Spinal cord (tissue), 9 donors: ENCODE measurements at regions not wholly inside any gene's neighbourhood (a gene's known extent, or its start where the extent isn't known, plus 50 kb on each side); places are given as distances from the start of the nearest gene placed in this dataset.
A peak's percentile ranks its signal among the peaks of the same experiment; 100 is the strongest.

ENCODE experiments used
- DNase-seq, 6 donors: peaks; one replicate each; pipeline versions ENCODE4 v3.0.0 to v3.0.0-alpha.2; 2013 to 2015; ENCODE audit warnings: low spot score in 6 of 6, low read depth in 4 of 6
- H3K27ac ChIP-seq: one replicate; pipeline ENCODE4 v1.5.1; 2013; ENCODE audit warnings: low read depth, low read length, control low read depth
- H3K27me3 ChIP-seq: one replicate; pipeline ENCODE4 v1.6.1; 2013; ENCODE audit warnings: low read length; ENCODE audit not compliant: control insufficient read depth, insufficient read depth
- H3K36me3 ChIP-seq: one replicate; pipeline ENCODE4 v1.6.1; 2013; ENCODE audit warnings: low read length; ENCODE audit not compliant: control insufficient read depth, insufficient read depth
- H3K4me1 ChIP-seq: one replicate; pipeline ENCODE4 v1.6.1; 2013; ENCODE audit warnings: low read length; ENCODE audit not compliant: control insufficient read depth, insufficient read depth
- H3K4me3 ChIP-seq: one replicate; pipeline ENCODE4 v1.5.1; 2013; ENCODE audit warnings: low read depth, low read length, control low read depth
- H3K9me3 ChIP-seq: one replicate; pipeline ENCODE4 v1.6.1; 2013; ENCODE audit warnings: low read length; ENCODE audit not compliant: control insufficient read depth, insufficient read depth
- WGBS: methylation state at CpG from one replicate; pipeline ENCODE4 v1.1.5; 2013; ENCODE audit warnings: missing lambda C conversion rate; ENCODE audit not compliant: insufficient coverage; 5-methylcytosine and 5-hydroxymethylcytosine counted together
- donor health status: healthy.

DNA sequence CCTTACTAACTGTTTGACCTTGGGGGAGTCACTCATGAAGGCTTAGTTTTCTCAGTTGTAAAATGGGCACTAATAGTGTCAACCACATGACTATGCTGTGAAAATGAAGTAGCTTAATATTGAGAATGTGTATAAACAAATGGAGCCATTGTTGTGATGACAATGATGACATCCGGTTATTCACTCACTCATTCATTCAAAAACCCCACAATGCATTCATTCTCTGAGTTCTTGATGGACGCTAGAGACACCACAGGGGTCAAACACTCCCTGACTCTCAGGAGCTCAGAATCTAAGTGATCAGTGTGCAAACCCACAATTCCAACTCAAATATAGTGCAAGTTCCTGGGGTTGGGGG, 138.9 kb downstream of the FOXD2 start:
- no peak overlapping the region for H3K4me3 ChIP-seq
- H3K27me3 ChIP-seq, result no peaks in the 10 kb centered on the region
- H3K27ac ChIP-seq, result no peak overlapping the region
- DNase-seq, result no peak
- H3K36me3 ChIP-seq, result no peaks in the 10 kb centered on the region
- WGBS, result no CpG with 5 or more reads among the region's 2 CpGs
- no peaks in the 10 kb centered on the region for H3K9me3 ChIP-seq
- peaks cover 42% of the 10 kb centered on the region for H3K4me1 ChIP-seq

DNA sequence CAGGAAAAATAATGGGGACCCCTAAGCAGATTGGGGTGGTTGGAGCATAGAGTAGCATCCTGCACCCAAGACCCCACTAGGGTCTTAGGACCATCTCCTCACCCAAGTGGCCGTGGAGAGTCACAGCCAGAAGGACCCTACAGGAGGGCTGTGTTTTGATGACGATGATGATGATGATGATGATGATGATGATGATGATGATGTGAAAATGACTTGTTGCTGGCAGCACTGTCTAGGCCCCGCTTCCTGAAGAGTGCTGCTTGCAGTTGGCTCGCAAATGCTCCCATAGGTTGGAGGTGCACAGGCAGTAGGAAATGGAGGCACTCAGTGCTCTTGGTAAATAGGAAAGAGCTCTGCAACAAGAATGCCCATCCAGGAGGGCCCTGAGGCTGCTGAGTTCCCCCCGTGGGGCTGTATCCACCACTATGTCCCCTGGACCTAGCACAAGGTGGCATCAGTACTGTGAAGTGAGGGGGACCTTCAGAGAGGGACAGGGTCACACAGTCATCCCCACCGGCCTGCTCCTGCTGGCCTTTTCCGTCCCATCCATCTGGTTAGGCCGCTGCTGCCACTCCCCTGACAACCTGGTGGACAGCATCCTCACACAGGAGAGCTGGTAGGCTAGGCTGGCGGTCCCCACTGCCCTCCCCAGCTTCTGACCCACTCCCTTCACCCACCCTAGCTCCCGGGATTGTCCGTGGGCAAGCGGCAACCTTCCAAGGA, 139.6 kb downstream of the FOXD2 start:
- H3K36me3 ChIP-seq, result no peaks in the 10 kb centered on the region
- 62% methylated on average over 12 of the region's 12 CpGs for WGBS
- H3K27ac ChIP-seq, result peak overlapping the region; percentile 77

DNA sequence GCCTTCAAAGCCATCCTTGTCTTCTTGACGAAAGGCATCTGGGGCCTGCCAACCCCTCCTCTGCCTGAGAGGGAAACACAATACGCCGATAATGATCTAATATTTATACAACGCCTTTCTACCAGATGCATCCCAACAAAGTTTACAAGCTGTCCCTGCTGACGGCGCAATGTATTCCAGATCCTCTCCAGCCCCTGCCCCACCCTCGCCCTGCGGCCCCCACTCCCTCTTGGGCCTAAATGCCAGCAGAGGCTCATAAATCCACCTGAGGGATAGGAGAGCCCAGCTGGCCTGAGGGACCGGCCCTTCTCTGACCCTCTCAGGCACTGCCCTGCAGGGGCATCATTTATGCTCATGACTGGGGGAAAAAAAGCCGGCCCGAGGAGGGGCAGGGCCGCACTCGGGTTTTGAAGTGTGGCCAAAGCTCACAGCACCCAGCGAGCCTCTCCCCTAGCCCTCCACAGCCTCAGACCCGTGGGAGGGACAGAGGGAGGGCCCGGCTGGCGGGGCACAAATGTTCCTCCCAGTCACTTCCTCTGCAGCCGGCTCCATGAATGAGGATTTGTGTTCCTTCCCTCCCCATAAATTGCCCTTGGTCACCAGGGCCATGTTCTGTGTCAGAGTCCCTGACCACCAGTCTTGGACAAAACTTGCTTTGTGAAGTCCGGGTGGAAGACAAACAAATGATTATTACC, 140.3 kb downstream of the FOXD2 start:
- WGBS, result 24% methylated on average over 15 of the region's 19 CpGs
- Histone ChIP-seq H3K9me3 (no peaks in the 10 kb centered on the region), H3K4me3 (no peak overlapping the region), H3K36me3 (no peaks in the 10 kb centered on the region), H3K27me3 (no peaks in the 10 kb centered on the region), H3K4me1 (peaks cover 33% of the 10 kb centered on the region), H3K27ac (peak overlapping the region; percentile 77)
- peak in 2 of 6 donors; percentile 70 to 87 for DNase-seq

More for the DNA sequence above, 139.6 kb downstream of the FOXD2 start:
- no peak overlapping the region for H3K4me3 ChIP-seq
- H3K9me3 ChIP-seq, result no peaks in the 10 kb centered on the region
- peaks cover 40% of the 10 kb centered on the region for H3K4me1 ChIP-seq
- no peaks in the 10 kb centered on the region for H3K27me3 ChIP-seq
- no peak for DNase-seq

DNA sequence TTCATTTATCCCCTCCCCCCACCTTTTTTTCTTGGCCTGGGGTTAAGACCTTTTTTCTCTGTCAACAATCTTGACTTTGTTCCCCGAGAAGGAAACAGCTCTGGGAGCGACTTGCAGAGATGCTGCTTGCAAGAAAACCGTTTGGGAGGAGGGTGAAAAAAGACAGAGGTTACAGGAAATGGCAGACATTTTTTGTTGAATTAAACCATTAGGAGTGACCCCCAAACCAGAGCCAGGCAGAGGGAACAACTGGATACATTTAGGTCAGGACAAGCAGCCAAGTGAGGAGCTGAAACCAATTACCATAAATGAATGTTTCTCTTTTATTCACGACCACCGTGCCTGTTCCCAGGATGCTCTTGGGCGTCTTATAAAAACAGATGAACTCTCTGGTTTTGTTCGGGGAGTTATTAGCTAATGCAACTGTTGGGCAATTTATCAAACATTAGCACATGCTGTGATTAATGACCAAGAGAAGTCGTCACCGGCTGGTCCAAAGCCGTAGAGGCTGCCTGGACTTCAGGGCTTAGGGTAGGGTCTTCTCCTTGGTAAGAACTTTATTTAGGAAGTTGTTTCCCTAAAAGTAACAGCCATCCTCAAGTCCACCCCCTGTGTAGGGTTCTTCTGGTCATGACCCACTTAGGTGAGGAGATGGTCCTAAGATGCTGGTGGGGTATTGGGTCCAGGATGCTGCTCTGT, 141.0 kb downstream of the FOXD2 start:
- Histone ChIP-seq H3K27ac (peak overlapping the region; percentile 77), H3K36me3 (no peaks in the 10 kb centered on the region), H3K27me3 (peaks cover 2% of the 10 kb centered on the region), H3K4me3 (no peak overlapping the region), H3K4me1 (peaks cover 27% of the 10 kb centered on the region), H3K9me3 (no peaks in the 10 kb centered on the region)
- DNase-seq, result no peak
- WGBS, result 22% methylated on average over 5 of the region's 10 CpGs

DNA sequence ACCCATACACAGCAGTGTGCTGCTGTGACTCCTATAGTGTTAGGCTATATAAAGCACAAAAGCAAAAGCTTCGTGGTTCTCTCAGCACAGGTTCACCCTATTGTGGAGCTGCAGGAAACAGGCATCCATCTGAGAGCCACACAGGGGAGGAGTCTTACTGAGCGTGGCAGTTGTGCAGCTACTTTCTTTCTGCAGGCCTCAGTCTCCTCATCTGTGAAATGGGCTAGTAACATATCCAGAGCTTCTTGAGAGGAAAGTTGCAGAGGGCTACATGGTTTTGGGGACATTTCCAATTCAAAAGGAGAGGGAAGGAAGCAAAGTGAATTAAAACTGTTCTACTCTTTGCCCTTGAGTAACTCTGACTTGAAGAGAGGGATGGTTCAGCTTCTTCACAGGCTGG, 142.0 kb downstream of the FOXD2 start:
- 92% methylated on average over 2 of the region's 2 CpGs for WGBS
- Histone ChIP-seq H3K4me3 (no peak overlapping the region), H3K9me3 (no peaks in the 10 kb centered on the region), H3K27ac (no peak overlapping the region), H3K4me1 (peaks cover 32% of the 10 kb centered on the region), H3K27me3 (peaks cover 2% of the 10 kb centered on the region), H3K36me3 (no peaks in the 10 kb centered on the region)
- no peak for DNase-seq

DNA sequence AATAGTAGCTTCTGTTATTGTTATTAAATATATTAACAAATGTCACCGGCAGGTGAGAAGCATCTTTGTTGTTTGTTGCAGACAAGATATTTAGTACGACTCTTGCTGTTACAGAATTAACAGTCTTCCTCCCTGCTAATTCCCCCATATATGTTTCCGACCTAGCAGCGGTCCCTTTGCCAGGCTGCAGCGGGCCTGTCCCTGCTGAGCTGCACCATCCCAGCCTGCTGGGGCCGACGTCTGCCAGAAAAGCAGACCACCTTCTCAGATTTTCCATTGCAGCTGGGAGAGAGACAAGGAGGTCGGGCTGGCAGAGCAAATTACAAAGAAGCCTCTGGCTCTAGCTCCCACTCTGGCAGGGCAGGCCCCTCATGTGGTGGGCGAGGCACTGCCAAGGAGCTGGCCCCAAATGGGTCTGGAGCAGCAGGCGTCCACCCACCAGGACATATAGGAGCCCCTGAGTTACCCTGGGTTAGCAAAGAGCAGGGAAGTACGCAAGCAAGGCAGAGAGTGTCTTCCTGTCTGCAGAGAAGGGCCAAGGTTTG, 142.7 kb downstream of the FOXD2 start:
- no peak for DNase-seq
- Histone ChIP-seq H3K4me1 (peaks cover 32% of the 10 kb centered on the region), H3K27me3 (peaks cover 2% of the 10 kb centered on the region), H3K36me3 (no peaks in the 10 kb centered on the region), H3K4me3 (no peak overlapping the region), H3K9me3 (no peaks in the 10 kb centered on the region), H3K27ac (no peak overlapping the region)
- WGBS, result 72% methylated on average over 10 of the region's 11 CpGs

DNA sequence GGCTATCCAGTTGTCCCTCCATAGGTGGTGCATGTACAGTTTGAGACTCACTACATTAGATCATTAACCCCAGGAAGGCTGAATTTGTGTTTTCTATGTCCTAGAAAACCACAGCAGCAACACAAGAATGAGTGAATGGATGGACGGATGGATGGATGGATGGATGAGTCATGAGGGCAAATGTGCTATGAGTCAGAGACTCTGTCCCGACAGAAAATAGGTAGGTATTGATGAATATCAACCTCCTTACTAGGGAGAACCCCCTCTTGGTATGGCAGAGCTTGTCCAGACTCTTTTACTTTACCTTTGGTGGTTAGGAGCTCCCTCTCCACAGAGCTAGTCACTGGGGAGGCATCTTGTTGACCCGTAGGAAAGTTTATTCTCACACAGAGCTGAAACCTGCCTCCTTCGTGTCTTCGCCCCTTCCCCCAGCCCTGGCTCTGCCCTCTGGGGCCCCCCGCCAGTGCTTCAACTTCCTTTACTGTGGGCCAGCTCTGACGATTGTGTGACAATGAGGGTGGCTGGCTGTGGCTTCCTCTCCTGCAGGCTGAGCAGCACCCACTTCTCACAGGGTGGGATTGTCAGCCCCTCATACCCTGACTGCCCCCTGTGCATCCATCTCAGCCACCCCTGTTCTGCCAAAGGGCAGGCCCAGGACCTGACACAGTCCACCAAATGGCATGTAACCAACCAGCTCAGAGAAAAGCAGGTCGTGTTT, 145.2 kb downstream of the FOXD2 start:
- no peak for DNase-seq
- WGBS, result 39% methylated on average over 4 of the region's 8 CpGs
- H3K27me3 ChIP-seq, result peaks cover 2% of the 10 kb centered on the region
- no peak overlapping the region for H3K4me3 ChIP-seq
- no peaks in the 10 kb centered on the region for H3K9me3 ChIP-seq
- no peaks in the 10 kb centered on the region for H3K36me3 ChIP-seq
- H3K27ac ChIP-seq, result no peak overlapping the region
- H3K4me1 ChIP-seq, result peaks cover 24% of the 10 kb centered on the region

DNA sequence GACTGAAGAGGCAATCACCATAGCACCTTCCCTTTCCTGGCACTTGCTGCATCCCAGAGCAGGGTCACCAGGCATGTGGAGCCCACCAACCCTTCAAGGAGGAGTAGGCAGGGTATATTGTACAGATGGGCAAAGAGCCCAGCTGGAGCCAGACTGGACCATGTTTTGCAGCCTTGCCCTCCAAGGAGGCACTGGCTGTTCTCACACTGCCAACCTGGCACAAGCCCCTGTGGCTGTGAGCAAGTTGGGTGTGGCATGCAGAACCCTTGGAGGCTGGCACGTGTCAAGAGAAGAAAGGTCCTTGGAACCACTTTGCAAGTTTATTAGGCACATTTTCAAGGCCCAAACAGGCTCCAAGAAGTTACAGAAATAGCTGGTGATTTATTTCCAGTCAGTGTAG, 146.4 kb downstream of the FOXD2 start:
- Histone ChIP-seq H3K4me1 (peaks cover 15% of the 10 kb centered on the region), H3K36me3 (no peaks in the 10 kb centered on the region), H3K27me3 (peaks cover 5% of the 10 kb centered on the region), H3K27ac (no peak overlapping the region), H3K4me3 (no peak overlapping the region), H3K9me3 (no peaks in the 10 kb centered on the region)
- peak in 1 of 6 donors; percentile 48 for DNase-seq
- 50% methylated on average over 1 of the region's 1 CpG for WGBS

DNA sequence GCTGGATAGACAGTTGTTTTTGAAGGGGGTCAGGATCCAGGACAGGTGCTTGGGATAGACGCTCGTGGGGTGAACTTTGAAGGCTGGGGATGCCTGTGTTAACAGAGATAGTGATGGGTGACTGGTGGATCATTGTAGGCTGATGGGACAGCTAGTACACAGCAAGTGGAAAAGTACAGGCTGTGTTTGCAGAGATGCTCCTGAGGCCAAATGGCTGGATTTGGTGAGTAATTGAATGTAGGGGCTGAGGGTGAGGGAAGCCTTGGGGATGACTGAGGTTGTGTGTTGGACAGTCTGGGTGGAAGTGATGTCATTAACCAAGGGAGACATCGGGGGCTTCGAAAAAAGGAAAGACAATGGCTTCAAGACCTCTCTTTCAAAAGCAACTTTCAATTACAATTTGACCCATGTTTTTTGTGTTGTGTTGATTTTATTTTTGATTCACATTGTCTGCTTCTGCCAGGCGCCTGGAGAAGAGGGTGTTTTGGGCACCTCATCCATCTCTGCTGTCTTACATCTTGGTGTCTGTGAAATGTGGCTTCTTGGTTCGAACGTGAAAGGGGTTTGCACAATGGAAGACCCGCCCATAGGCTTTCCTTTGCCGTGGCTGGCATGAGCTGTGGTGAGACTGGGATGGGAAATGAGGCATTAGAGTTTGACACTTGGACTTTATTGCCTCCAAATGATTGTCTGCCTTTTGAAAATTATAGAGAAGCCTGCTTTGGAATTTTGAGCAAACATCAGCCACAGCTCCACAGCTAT, 147.5 kb downstream of the FOXD2 start:
- Histone ChIP-seq H3K36me3 (no peaks in the 10 kb centered on the region), H3K4me3 (no peak overlapping the region), H3K9me3 (no peaks in the 10 kb centered on the region), H3K27me3 (peaks cover 7% of the 10 kb centered on the region), H3K27ac (no peak overlapping the region), H3K4me1 (peaks cover 12% of the 10 kb centered on the region)
- DNase-seq, result no peak
- whole genome bisulfite sequencing, result 74% methylated on average over 6 of the region's 9 CpGs
